Glutamatergic neuron (in vitro differentiated cells): ENCODE measurements at regions not wholly inside any gene's neighbourhood (a gene's known extent, or its start where the extent isn't known, plus 50 kb on each side); places are given as distances from the start of the nearest gene placed in this dataset.

ENCODE experiments used
- DNase-seq: peaks from one replicate; pipeline ENCODE4 v3.0.0; 2022
- H3K27ac Mint-ChIP-seq: one replicate; pipeline ENCODE4 v1.8.0; 2020; ENCODE audit warnings: mild to moderate bottlenecking, mixed read lengths, inconsistent platforms; ENCODE audit not compliant: unreplicated experiment
- H3K27me3 Mint-ChIP-seq: one replicate; pipeline ENCODE4 v1.8.0; 2020; ENCODE audit warnings: mild to moderate bottlenecking, moderate library complexity, mixed read lengths, inconsistent platforms; ENCODE audit not compliant: unreplicated experiment
- H3K36me3 Mint-ChIP-seq: one replicate; pipeline ENCODE4 v1.8.0; 2020; ENCODE audit warnings: mild to moderate bottlenecking, mixed read lengths, inconsistent platforms; ENCODE audit not compliant: unreplicated experiment
- H3K4me1 Mint-ChIP-seq: one replicate; pipeline ENCODE4 v1.8.0; 2020; ENCODE audit warnings: mild to moderate bottlenecking, low read depth, mixed read lengths, inconsistent platforms; ENCODE audit not compliant: unreplicated experiment
- H3K4me3 Mint-ChIP-seq: one replicate; pipeline ENCODE4 v1.8.0; 2020; ENCODE audit warnings: mild to moderate bottlenecking, mixed read lengths, inconsistent platforms; ENCODE audit not compliant: unreplicated experiment
- H3K9me3 Mint-ChIP-seq: one replicate; pipeline ENCODE4 v1.8.0; 2020; ENCODE audit warnings: mild to moderate bottlenecking, moderate library complexity, mixed read lengths, inconsistent platforms; ENCODE audit not compliant: unreplicated experiment
- CTCF ChIP-seq: fragments of 200-600 bp; sonication (generic); IDR thresholded peaks from one replicate; pipeline ENCODE4 v1.5.0; 2021; ENCODE audit not compliant: partially characterized antibody, unreplicated experiment

GRCh38 chr18:22112215-22112614 lies 57.2 kb upstream of the GATA6 start:
- no peaks in the 10 kb centered on the region for H3K27me3 Mint-ChIP-seq
- no peak for DNase-seq
- H3K4me3 Mint-ChIP-seq: no peak overlapping the region
- no peak for TF ChIP-seq CTCF
- no peaks in the 10 kb centered on the region for H3K36me3 Mint-ChIP-seq
- H3K9me3 Mint-ChIP-seq: no peaks in the 10 kb centered on the region
- H3K27ac Mint-ChIP-seq: no peak overlapping the region
- H3K4me1 Mint-ChIP-seq: peaks cover 6% of the 10 kb centered on the region

- no peak overlapping the region for H3K27ac Mint-ChIP-seq
- no peak for DNase-seq
These were observed 56.1 kb upstream of the GATA6 start for GRCh38 chr18:22113144-22113844.

GRCh38 chr18:22114526-22115321 lies 54.7 kb upstream of the GATA6 start:
- H3K4me1 Mint-ChIP-seq: peaks cover 6% of the 10 kb centered on the region
- H3K9me3 Mint-ChIP-seq: no peaks in the 10 kb centered on the region
- no peak for TF ChIP-seq CTCF
- H3K27me3 Mint-ChIP-seq: no peaks in the 10 kb centered on the region
- H3K4me3 Mint-ChIP-seq: no peak overlapping the region
- no peak overlapping the region for H3K27ac Mint-ChIP-seq
- DNase-seq: no peak
- no peaks in the 10 kb centered on the region for H3K36me3 Mint-ChIP-seq

More at GRCh38 chr18:22113144-22113844, 56.1 kb upstream of the GATA6 start:
- no peaks in the 10 kb centered on the region for H3K27me3 Mint-ChIP-seq
- H3K4me1 Mint-ChIP-seq: peaks cover 6% of the 10 kb centered on the region
- H3K36me3 Mint-ChIP-seq: no peaks in the 10 kb centered on the region
- no peak for TF ChIP-seq CTCF
- H3K4me3 Mint-ChIP-seq: no peak overlapping the region
- H3K9me3 Mint-ChIP-seq: no peaks in the 10 kb centered on the region

- no peak overlapping the region for H3K4me3 Mint-ChIP-seq
- H3K4me1 Mint-ChIP-seq: peaks cover 4% of the 10 kb centered on the region
- no peaks in the 10 kb centered on the region for H3K27me3 Mint-ChIP-seq
- no peak for DNase-seq
- H3K9me3 Mint-ChIP-seq: no peaks in the 10 kb centered on the region
- TF ChIP-seq CTCF: no peak
- no peaks in the 10 kb centered on the region for H3K36me3 Mint-ChIP-seq
- no peak overlapping the region for H3K27ac Mint-ChIP-seq
These were observed 53.8 kb upstream of the GATA6 start for GRCh38 chr18:22115573-22115972.
